ENCODE measurements at regions not wholly inside any gene's neighbourhood (a gene's known extent, or its start where the extent isn't known, plus 50 kb on each side); places are given as distances from the start of the nearest gene placed in this dataset.

GRCh38 chr6:145087034-145087433 lies 648.3 kb downstream of the EPM2A start:
- Histone ChIP-seq H3F3A (replicated peaks; ENCODE audit: low read depth) (no peaks in the 10 kb centered on the region), H3K36me3 (ENCODE audit: insufficient read depth) (no peaks in the 10 kb centered on the region)
- H3K4me3 Mint-ChIP-seq = no peak overlapping the region

More at GRCh38 chr6:145087034-145087433, 648.3 kb downstream of the EPM2A start:
- H3K4me1 Mint-ChIP-seq = peaks cover 8% of the 10 kb centered on the region; the same call in 2 of the 3 replicates
- no peak for DNase-seq (ENCODE audit: low spot score)
- H3K9me3 Mint-ChIP-seq = no peaks in the 10 kb centered on the region
- Histone ChIP-seq H3K4me3 (no peak overlapping the region), H3K4me1 (ENCODE audit: insufficient read depth) (no peaks in the 10 kb centered on the region), H3K27me3 (ENCODE audit: insufficient read depth) (no peaks in the 10 kb centered on the region), H3K4me2 (no peak overlapping the region), H2AFZ (peak overlapping the region; percentile 40; the same call in 1 of the 2 replicates), H3K79me2 (replicated peaks; ENCODE audit: insufficient read depth) (no peaks in the 10 kb centered on the region), H4K20me1 (replicated peaks; ENCODE audit: insufficient read depth) (no peaks in the 10 kb centered on the region), H3K9me2 (ENCODE audit: insufficient read depth) (no peaks in the 10 kb centered on the region; the same call in 1 of the 2 replicates), H3K27ac (ENCODE audit: low read depth) (no peak overlapping the region)
- H3K36me3 Mint-ChIP-seq (ENCODE audit: low read depth) = no peaks in the 10 kb centered on the region
- TF ChIP-seq CREB1 (CRISPR knock-in tag; IDR thresholded peaks at IDR 0.05; ENCODE audit: low read depth) (no peak), ETS1 (IDR thresholded peaks at IDR 0.05) (no peak), ZNF114 (CRISPR knock-in tag; IDR thresholded peaks at IDR 0.05) (no peak), EZH2 (IDR thresholded peaks at IDR 0.05; ENCODE audit: low read depth, unreplicated experiment) (no peak), ZNF331 (CRISPR knock-in tag; IDR thresholded peaks at IDR 0.05; ENCODE audit: low read depth) (no peak), JUNB (IDR thresholded peaks at IDR 0.05; ENCODE audit: unreplicated experiment) (no peak), STAT1 (IDR thresholded peaks at IDR 0.05; ENCODE audit: unreplicated experiment) (no peak), ZNF462 (CRISPR knock-in tag; IDR thresholded peaks at IDR 0.05) (no peak), EZH2phosphoT487 (IDR thresholded peaks at IDR 0.05; ENCODE audit: unreplicated experiment) (no peak), NANOG (IDR thresholded peaks at IDR 0.05; ENCODE audit: borderline replicate concordance) (no peak), POLR2AphosphoS5 (IDR thresholded peaks at IDR 0.05; ENCODE audit: low read depth) (no peak), CTCF (conservative IDR thresholded peaks at IDR 0.05; ENCODE audit: low read depth in 2 of 2) (no peak), REST (IDR thresholded peaks at IDR 0.05; ENCODE audit: unreplicated experiment) (no peak)
- H3K27me3 Mint-ChIP-seq (ENCODE audit: insufficient read depth, low read depth, poor library complexity) = no peaks in the 10 kb centered on the region
- no peak overlapping the region for H3K27ac Mint-ChIP-seq
- no peak for ATAC-seq

Data from GM23338 (cell line).